Liver (tissue), 8 donors: ENCODE measurements at regions not wholly inside any gene's neighbourhood (a gene's known extent, or its start where the extent isn't known, plus 50 kb on each side); places are given as distances from the start of the nearest gene placed in this dataset.

ENCODE experiments used
- DNase-seq: peaks from one replicate; pipeline ENCODE4 v3.0.0-alpha.2; 2017; ENCODE audit warnings: low spot score
- H3K27ac ChIP-seq, 2 donors: one replicate each; pipeline ENCODE4 v1.7.0; 2013; ENCODE audit warnings: inconsistent platforms in 2 of 2, low read length in 2 of 2, control low read depth in 1 of 2, low read depth in 1 of 2, mild to moderate bottlenecking in 1 of 2
- H3K27me3 ChIP-seq, 4 donors: one replicate each; pipeline versions ENCODE4 v1.6.1 to v1.7.0; 2013; ENCODE audit warnings: low read length in 3 of 4, inconsistent platforms in 1 of 4, mild to moderate bottlenecking in 1 of 4, moderate library complexity in 1 of 4; ENCODE audit not compliant: control insufficient read depth in 4 of 4, insufficient read depth in 4 of 4
- H3K36me3 ChIP-seq, 4 donors: one replicate each; pipeline versions ENCODE4 v1.6.1 to v1.7.0; 2013; ENCODE audit warnings: low read length in 3 of 4, mild to moderate bottlenecking in 3 of 4, low read depth in 1 of 4, moderate library complexity in 1 of 4; ENCODE audit not compliant: control insufficient read depth in 4 of 4, insufficient read depth in 3 of 4
- H3K4me1 ChIP-seq, 4 donors: one replicate each; pipeline versions ENCODE4 v1.6.1 to v1.7.0; 2013; ENCODE audit warnings: low read length in 3 of 4, mild to moderate bottlenecking in 3 of 4, moderate library complexity in 1 of 4; ENCODE audit not compliant: control insufficient read depth in 4 of 4, insufficient read depth in 4 of 4
- H3K4me3 ChIP-seq, 3 donors: one replicate each; pipeline versions ENCODE4 v1.6.1 to v1.7.0; 2013; ENCODE audit warnings: low read length in 3 of 3, control low read depth in 1 of 3, low read depth in 1 of 3, mild to moderate bottlenecking in 1 of 3
- H3K9ac ChIP-seq, 2 donors: one replicate each; pipeline ENCODE4 v1.7.0; 2013; ENCODE audit warnings: low read length in 2 of 2, mild to moderate bottlenecking in 2 of 2, moderate library complexity in 2 of 2, control low read depth in 1 of 2, low read depth in 1 of 2
- H3K9me3 ChIP-seq, 4 donors: one replicate each; pipeline versions ENCODE4 v1.6.1 to v1.7.0; 2013; ENCODE audit warnings: low read length in 3 of 4; ENCODE audit not compliant: control insufficient read depth in 4 of 4
- ATF3 ChIP-seq: IDR thresholded peaks from 2 replicates; pipeline ENCODE4 v1.6.1; 2016; ENCODE audit warnings: antibody characterized with exemption
- EGR1 ChIP-seq, 2 donors: IDR thresholded peaks; 2 replicates each; pipeline ENCODE4 v1.6.1; 2016 to 2018; ENCODE audit warnings: antibody characterized with exemption in 2 of 2, low read depth in 2 of 2
- FOXA1 ChIP-seq: IDR thresholded peaks from 2 replicates; pipeline ENCODE4 v1.6.1; 2016; ENCODE audit warnings: antibody characterized with exemption
- FOXA2 ChIP-seq: IDR thresholded peaks from 2 replicates; pipeline ENCODE4 v1.6.1; 2016; ENCODE audit warnings: antibody characterized with exemption
- GABPA ChIP-seq, 2 donors: IDR thresholded peaks in 1 of 2; conservative IDR thresholded peaks in 1 of 2; 2 replicates each; pipeline ENCODE4 v1.6.1; 2016; ENCODE audit warnings: antibody characterized with exemption in 2 of 2, mild to moderate bottlenecking in 1 of 2, moderate library complexity in 1 of 2
- HNF4A ChIP-seq, 2 donors: conservative IDR thresholded peaks; 2 replicates each; pipeline ENCODE4 v1.6.1; 2016; ENCODE audit warnings: antibody characterized with exemption in 2 of 2, mild to moderate bottlenecking in 2 of 2
- HNF4G ChIP-seq: IDR thresholded peaks from 2 replicates; pipeline ENCODE4 v1.6.1; 2016; ENCODE audit warnings: antibody characterized with exemption
- JUND ChIP-seq, 2 donors: IDR thresholded peaks; 2 replicates each; pipeline ENCODE4 v1.6.1; 2016; ENCODE audit warnings: antibody characterized with exemption in 2 of 2
- MAX ChIP-seq: IDR thresholded peaks from 2 replicates; pipeline ENCODE4 v1.6.1; 2016; ENCODE audit warnings: antibody characterized with exemption
- NR2F2 ChIP-seq: IDR thresholded peaks from 2 replicates; pipeline ENCODE4 v1.6.1; 2016; ENCODE audit warnings: antibody characterized with exemption
- RAD21 ChIP-seq, 2 donors: IDR thresholded peaks; 2 replicates each; pipeline ENCODE4 v1.6.1; 2016; ENCODE audit warnings: antibody characterized with exemption in 2 of 2, mild to moderate bottlenecking in 2 of 2
- REST ChIP-seq: IDR thresholded peaks from 2 replicates; pipeline ENCODE4 v1.6.1; 2016; ENCODE audit warnings: antibody characterized with exemption, mild to moderate bottlenecking
- RXRA ChIP-seq, 2 donors: IDR thresholded peaks; 2 replicates each; pipeline ENCODE4 v1.6.1; 2017 to 2018; ENCODE audit warnings: antibody characterized with exemption in 2 of 2, mild to moderate bottlenecking in 1 of 2
- SP1 ChIP-seq: IDR thresholded peaks from 2 replicates; pipeline ENCODE4 v1.6.1; 2018; ENCODE audit warnings: antibody characterized with exemption, mild to moderate bottlenecking
- TAF1 ChIP-seq: conservative IDR thresholded peaks from 2 replicates; pipeline ENCODE4 v1.6.1; 2016; ENCODE audit warnings: antibody characterized with exemption, mild to moderate bottlenecking
- YY1 ChIP-seq: IDR thresholded peaks from 2 replicates; pipeline ENCODE4 v1.6.1; 2016; ENCODE audit warnings: antibody characterized with exemption, mild to moderate bottlenecking
- WGBS: extraction: QIAGEN DNeasy Blood & Tissue Kit; methylation state at CpG from one replicate; pipeline ENCODE4 v1.1.7; 2013; 5-methylcytosine and 5-hydroxymethylcytosine counted together
- TF ChIP-seq, protein P1 (sequence below): IDR thresholded peaks from 2 replicates; pipeline ENCODE4 v1.6.1; 2016; ENCODE audit warnings: antibody characterized with exemption
- TF ChIP-seq, protein P2 (sequence below): fragments of 150-350 bp; IDR thresholded peaks from 2 replicates; pipeline ENCODE4 v1.5.1; 2017; ENCODE audit warnings: improper control_type of control experiment, low read depth, low read length; ENCODE audit not compliant: missing input control
- donor health status: healthy.
- donor health status: healthy.
- donor health status: healthy.
- donor health status: healthy.
- donor health status: healthy.

- Histone ChIP-seq H3K9me3 (peaks cover 0 to 5% (median 0%) of the 10 kb centered on the region in 4 donors), H3K27ac (no peak overlapping the region), H3K4me3 (no peak overlapping the region), H3K4me1 (peaks cover 0 to 3% (median 0%) of the 10 kb centered on the region in 4 donors), H3K27me3 (peaks cover 0 to 11% (median 1%) of the 10 kb centered on the region in 4 donors), H3K9ac (no peak overlapping the region), H3K36me3 (no peaks in the 10 kb centered on the region)
- WGBS: 76% methylated on average over 9 of the region's 9 CpGs
- no peak for TF ChIP-seq YY1
- TF ChIP-seq MAX: no peak
- TF ChIP-seq RAD21 (IDR thresholded peaks at IDR 0.05): no peak
- TF ChIP-seq REST: no peak
- TF ChIP-seq ATF3: no peak
- no peak for TF ChIP-seq SP1
- no peak for TF ChIP-seq JUND (IDR thresholded peaks at IDR 0.05)
- no peak for TF ChIP-seq TAF1
- no peak for TF ChIP-seq FOXA2
- TF ChIP-seq NR2F2: no peak
- TF ChIP-seq, protein P1, sequence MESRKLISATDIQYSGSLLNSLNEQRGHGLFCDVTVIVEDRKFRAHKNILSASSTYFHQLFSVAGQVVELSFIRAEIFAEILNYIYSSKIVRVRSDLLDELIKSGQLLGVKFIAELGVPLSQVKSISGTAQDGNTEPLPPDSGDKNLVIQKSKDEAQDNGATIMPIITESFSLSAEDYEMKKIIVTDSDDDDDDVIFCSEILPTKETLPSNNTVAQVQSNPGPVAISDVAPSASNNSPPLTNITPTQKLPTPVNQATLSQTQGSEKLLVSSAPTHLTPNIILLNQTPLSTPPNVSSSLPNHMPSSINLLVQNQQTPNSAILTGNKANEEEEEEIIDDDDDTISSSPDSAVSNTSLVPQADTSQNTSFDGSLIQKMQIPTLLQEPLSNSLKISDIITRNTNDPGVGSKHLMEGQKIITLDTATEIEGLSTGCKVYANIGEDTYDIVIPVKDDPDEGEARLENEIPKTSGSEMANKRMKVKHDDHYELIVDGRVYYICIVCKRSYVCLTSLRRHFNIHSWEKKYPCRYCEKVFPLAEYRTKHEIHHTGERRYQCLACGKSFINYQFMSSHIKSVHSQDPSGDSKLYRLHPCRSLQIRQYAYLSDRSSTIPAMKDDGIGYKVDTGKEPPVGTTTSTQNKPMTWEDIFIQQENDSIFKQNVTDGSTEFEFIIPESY: no peak
- TF ChIP-seq EGR1 (IDR thresholded peaks at IDR 0.05; ENCODE audit: low read depth in 2 of 2): no peak
- TF ChIP-seq GABPA (IDR thresholded peaks at IDR 0.05 in 1 of 2, conservative IDR thresholded peaks at IDR 0.05 in 1 of 2): no peak
- no peak for TF ChIP-seq FOXA1
- TF ChIP-seq HNF4A (conservative IDR thresholded peaks at IDR 0.05): no peak
- no peak for TF ChIP-seq RXRA (IDR thresholded peaks at IDR 0.05)
- TF ChIP-seq HNF4G: no peak
- TF ChIP-seq, protein P2, sequence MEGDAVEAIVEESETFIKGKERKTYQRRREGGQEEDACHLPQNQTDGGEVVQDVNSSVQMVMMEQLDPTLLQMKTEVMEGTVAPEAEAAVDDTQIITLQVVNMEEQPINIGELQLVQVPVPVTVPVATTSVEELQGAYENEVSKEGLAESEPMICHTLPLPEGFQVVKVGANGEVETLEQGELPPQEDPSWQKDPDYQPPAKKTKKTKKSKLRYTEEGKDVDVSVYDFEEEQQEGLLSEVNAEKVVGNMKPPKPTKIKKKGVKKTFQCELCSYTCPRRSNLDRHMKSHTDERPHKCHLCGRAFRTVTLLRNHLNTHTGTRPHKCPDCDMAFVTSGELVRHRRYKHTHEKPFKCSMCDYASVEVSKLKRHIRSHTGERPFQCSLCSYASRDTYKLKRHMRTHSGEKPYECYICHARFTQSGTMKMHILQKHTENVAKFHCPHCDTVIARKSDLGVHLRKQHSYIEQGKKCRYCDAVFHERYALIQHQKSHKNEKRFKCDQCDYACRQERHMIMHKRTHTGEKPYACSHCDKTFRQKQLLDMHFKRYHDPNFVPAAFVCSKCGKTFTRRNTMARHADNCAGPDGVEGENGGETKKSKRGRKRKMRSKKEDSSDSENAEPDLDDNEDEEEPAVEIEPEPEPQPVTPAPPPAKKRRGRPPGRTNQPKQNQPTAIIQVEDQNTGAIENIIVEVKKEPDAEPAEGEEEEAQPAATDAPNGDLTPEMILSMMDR: no peak
- no peak for DNase-seq
Observed at GRCh38 chr16:49972961-49973360, 52.1 kb upstream of the CNEP1R1 start.
